GM19468 (cell line): ENCODE measurements at regions not wholly inside any gene's neighbourhood (a gene's known extent, or its start where the extent isn't known, plus 50 kb on each side); places are given as distances from the start of the nearest gene placed in this dataset.
"Not testable (repeated sequence)": the region's sequence is repeated elsewhere in the genome, so short reads cannot be mapped to it uniquely, and the experiment has no call there.

Experiments used
- ATAC-seq: cut with Tn5 transposase; IDR thresholded peaks from one replicate; pipeline ENCODE4 v1.9.1; 2021; ENCODE audit warnings: mild to moderate bottlenecking, moderate library complexity, moderate number of reproducible peaks; ENCODE audit not compliant: unreplicated experiment; ENCODE audit errors: extremely low read depth

DNA sequence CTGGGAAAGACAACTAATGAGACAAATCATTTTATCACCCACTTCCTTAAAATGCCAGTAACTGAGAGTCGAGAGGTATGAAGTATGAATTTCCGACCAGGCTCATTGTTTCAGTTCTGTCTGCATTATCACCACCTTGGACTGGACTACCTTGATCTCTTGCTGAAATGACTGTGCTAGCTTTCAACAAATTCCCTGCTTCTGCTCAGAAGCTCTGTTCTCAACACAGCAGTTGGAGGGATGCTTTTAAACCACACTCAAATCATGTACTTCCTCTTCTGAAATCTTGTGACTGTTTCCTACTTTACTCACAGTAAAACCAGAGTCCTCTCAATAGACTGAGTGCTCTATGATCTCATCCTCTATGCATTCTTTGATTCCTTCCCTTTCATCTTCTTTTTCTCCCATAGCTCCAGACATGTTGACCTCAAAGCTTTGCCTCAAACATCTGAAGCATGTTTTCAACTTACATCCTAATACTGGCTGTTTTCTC lies 195.8 kb downstream of the KCNJ2 start:
- peak; percentile 79 for ATAC-seq

DNA sequence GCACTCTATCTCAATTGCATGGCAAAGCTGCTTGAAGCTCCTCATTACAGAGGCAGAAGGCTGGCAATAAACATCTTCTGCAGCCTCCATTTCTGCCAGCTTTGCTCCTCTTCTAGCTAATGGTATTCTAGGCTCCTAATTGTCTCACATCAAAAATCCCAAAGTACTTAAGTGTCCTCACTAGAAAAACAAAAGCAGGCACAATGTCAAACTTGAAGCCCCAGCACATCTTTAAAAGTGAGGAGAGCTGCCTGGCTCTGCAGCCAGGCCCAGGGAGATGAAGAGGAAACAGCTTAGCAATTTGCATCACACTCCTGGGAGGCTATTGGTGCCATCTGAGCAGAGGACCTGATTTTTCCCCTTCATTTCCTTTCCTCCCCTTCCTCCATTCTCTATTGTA lies 197.1 kb downstream of the KCNJ2 start:
- no peak for ATAC-seq

DNA sequence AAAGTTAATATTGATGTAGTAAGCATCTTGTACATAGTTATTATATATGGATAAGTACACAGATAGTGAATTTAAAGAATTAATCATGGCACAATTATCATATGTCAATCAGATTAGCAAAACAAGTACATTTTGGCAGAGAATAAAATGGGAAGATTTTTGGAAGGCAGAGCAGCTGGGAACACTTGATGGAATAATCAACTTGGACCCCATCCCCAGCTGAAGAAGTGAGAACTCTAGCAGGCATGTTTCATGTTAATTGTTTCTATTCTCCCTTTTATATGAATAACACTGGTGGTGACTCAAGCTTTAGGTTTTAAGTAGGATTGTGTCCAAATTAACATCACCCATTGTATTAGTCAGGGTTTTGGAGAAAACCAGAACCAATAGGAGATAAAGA lies 198.7 kb downstream of the KCNJ2 start:
- ATAC-seq = no peak

DNA sequence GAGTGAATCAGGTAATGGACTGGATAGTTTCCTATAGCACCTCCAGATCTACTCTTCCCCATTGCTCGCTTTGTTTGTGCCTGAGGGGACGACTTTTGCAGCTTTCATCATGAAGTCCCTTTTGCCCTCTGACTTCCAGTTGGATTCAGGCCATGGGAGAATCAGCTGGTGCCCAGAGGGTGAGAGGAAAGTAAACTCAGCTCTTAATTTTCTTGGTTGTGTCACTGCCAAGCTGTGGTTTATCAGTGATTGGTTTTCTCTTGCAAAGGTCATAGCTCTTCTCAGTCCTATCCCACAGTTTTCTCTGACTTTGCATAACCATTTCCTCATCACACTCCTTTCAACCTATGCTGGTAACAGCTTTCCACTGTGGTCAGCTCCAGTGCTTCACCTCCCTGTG lies 200.1 kb downstream of the KCNJ2 start:
- no peak for ATAC-seq

DNA sequence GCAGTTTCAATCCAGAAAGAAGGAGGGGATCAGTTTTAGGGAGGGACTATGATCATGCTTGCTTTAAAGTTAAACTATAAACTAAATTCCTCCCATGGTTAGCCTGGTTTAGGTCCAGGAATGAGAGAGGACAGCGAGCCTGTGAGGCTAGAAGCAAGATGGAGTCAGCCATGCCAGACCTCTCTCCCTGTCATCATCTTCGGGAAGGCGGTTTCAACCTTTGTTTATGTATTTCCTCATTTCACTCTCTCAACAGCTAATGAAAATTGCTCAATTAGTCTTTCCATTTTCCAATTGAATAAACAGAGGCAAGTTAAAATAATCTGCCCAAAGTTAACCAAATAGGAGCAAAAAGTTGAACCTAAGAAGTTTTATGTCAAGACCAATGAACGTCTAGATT lies 201.5 kb downstream of the KCNJ2 start:
- no peak for ATAC-seq

DNA sequence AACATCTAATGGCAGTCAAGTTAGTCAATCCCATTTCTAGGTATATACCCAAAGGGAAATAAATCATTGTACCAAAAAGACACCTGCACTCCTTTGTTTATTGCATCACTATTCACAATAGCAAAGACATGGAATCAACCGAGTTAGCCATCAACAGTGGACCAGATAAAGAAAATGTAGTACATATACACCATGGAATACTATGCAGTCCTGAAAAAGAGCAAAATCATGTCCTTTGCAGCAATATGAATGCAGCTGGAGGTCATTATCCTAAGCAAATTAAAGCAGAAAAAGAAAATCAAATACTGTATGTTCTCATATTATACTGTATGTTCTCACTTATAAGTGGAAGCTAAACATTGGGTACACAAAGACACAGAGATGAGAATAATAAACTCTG lies 204.0 kb downstream of the KCNJ2 start:
- ATAC-seq = no peak

DNA sequence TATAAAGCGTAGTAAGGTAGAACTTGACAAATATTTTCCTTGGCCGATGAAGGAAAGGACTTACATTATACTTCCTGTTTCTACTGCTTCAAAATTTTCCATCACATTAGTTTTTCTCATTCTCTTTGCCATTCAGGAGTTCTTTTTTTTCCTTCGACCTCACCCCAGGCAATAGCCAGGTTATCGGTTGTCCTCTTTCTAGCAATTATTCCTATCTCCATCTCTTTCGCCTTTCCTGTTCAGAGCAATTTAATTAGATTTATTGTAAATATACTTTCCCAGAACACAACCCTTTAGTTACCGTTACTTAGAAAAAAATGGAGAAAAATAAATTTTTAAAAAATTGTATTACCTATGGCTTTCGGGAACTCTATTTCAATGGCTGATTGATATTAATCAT lies 205.2 kb downstream of the KCNJ2 start:
- no peak for ATAC-seq

DNA sequence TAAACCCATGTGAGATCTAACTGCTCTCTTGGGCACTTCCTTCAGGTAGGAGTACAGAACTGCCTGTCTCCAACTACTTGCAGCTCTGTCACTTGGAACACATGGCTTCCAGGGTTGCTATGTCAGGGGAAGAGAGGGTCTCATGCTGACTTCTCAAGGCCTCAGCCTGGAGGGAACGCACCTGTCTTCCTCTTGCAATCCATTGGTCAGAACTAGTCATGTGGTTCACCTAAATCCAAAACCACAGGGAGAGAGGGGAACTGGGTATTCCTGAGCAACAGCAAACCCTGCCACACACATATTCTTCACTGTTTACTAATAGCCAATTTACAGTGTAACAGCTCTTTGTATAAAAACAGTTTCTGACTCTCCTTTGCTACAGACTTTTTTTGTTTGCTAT lies 206.1 kb downstream of the KCNJ2 start:
- ATAC-seq = no peak

DNA sequence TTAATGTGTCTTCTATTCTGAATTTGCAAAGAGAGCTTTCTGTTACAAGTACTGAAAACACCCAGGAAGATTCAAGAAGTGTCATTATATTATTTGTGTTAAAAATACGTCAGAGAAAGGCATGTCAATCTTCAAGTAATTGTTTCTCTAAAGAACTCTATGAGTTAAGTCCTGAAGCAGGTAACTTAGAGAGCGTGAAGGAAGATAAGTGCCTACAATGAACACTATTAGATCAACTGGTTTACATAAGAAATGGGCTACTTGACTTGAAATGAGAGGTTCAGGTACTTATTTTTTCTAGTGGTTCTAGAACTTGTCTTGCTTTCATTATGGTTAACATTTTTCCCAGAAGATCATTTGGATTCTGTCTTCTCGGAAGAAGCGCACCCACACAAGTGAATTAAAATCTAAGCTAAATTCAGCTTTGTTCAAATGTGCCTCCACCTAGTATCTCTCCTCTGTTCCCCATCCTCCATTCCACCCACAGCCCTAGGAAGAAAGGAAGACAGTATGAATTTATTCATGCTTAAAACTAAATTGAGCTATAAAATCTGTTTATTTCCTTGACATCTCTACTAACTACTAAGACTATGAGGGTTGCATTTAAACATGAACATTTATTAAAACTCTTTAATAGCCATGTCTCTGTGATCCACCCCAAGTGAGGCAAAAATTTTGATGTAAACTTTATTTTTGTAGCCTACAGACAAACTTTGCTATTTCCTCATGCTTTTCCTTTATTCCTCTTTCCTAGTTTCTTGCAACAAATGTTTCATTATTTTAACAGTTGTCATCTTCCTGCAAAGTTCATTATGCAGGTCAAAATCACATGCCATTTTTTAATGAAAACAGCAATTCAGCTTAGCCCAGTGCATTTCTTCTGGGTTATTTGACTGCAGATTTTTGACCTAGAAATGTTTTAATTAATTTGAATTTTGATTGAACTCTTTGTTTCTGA lies 206.8 kb downstream of the KCNJ2 start:
- no peak for ATAC-seq

DNA sequence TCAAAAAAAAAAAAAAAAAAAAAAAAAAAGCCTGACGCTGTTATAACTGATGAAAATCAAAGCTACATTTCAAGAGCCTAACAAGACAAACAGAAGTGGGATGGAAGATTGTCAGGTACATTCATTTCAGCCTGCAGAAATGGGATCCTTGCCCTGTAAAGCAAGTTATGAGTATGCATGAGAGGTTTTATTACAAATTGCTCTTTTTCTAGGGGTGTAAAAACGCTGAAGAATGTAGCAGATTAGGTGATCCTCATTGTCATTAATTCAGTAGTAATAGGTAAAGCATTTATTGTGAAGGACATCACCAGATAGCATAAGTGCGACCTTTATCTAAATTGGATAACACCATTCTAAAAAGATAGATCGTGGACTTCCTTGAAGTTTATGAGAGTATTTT lies 208.3 kb downstream of the KCNJ2 start:
- no peak for ATAC-seq

DNA sequence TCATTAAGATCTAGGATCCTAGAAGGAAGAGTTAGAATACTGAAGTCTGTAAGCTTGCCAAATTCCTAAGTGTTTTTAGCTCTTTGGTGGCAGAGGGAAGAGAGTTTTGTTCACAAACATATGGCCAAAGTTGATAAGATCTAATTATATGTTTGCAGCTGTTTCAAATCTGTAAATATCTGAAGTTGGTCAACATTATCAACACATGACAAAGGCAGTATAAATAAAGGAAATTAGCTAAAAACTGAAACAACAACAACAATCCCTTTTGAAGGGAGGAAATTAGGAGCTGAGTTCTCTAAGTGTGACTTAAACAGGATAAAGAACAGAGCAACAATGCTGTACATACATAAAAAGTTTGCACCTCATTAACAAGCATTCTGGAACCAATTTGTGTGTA lies 208.7 kb downstream of the KCNJ2 start:
- ATAC-seq = no peak

DNA sequence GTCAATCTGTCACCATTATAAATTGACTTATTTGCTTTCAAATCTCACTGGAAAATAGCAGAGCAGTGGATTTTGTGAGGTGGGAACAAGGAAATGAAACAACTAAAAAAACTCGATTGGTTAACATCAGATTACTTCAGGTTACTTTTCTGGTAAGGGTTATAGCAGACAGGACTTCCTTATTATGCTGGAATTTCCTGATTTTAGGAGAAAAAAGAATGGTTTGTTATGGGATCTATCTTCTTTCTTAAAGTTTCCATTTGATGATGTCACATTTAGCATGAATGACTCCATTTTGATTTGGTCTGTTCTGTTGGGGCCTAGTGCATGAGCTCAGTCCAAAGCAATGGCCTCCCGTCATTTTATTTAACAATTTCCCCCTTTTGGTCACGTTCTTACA lies 210.6 kb downstream of the KCNJ2 start:
- no peak for ATAC-seq

DNA sequence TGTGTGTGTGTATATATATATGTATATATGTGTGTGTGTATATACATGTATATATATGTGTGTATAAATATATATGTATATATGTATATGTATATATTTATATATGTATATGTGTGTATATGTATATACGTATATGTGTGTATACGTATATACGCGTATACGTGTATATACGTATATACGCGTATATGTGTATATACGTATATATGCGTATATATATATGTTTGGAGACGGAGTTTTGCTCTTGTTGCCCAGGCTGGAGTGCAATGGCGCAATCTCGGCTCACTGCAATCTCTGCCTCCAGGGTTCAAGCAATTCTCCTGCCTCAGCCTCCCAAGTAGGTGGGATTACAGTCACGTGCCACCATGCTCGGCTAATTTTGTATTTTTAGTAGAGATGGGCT lies 212.6 kb downstream of the KCNJ2 start:
- ATAC-seq = not testable (repeated sequence)

DNA sequence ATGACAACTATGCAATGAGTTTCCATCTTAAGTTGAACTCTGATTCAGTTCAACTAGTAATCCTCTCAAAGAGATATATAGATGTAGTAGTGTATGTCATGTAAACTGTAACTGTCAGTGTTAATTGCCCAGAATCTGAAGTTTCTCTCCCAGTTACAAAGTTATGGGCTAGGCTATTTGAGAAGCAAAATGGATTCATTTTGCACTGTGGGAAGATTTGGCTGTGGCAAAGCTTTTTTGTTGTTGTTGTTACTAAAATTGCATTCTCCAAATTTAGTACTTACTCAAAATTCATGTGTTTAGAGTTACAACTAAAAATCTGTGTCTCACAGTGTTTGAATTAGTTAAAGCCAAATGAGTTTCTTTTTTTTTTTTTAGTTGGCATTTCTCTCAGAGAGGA lies 219.0 kb downstream of the KCNJ2 start:
- no peak for ATAC-seq

DNA sequence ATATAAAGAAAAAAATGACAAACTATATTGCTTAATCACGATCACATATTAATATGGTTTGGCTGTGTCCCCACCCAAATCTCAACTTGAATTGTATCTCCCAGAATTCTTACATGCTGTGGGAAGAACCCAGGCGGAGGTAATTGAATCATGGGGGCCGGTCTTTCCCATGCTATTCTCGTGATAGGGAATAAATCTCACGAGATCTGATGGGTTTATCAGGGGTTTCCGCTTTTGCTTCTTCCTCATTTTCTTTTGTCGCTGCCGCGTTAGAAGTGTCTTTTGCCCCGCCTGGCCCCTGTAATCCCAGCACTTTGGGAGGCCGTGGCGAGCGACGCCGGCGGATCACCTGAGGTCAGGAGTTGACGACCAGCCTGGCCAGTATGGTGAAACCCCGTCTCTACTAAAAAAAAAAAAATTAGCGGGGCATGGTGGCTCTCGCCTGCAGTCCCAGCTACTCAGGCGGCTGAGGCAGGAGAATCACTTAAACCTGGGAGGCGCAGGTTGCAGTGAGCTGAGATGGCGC lies 220.0 kb downstream of the KCNJ2 start:
- ATAC-seq = not testable (repeated sequence)

DNA sequence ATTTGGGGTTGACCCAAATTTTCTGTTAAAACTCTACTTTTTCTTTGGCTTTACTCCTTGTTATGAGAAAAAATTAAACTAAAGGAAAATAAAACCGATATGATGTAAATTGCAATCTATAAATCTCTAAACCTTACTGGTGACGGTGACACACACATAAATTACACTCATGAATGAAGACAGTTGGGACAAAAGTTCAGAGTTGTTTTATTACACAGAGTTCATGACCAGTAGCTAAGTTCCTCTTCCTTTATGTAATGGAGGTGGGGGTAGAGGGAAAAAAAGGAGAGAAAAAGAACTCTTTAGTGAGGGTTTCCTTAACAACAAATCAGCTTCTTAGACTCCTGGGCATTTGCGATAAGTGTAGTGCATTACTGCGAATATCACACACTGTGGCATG lies 220.7 kb downstream of the KCNJ2 start:
- ATAC-seq = no peak

DNA sequence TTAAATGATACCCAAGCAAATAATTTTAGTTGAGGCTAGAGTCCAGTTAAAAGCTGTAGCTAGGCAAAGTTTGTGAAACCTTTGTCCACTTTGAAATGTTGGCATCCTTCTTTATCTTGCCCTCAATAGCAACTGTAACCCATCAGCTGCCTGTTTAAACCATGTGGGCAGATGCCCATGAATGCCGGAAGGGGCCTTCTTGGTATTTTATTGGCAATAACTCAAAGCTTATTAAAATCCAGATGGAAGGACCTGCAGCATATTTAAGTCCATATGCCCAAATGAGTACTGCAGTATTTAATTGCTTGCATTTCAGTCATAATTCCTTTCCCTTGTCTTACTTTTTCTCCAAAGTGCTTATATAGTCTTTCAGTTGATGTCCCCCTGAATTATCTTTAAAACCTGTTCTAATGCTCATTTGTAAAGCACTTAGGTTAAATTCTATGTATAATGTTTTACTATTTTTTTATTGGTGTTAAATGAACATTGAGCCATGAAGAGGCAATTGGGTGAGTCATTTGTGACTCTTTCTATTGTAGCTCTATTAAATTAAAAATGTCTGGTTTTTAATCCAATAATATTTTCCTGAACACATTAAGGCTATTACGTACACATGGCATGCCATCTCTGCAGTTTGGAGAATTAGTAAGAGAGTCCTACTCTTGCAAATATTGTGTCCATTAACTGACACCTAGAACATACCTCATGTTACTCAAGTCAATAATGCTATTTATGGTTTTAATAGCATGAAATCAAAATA lies 225.3 kb downstream of the KCNJ2 start:
- ATAC-seq = no peak

DNA sequence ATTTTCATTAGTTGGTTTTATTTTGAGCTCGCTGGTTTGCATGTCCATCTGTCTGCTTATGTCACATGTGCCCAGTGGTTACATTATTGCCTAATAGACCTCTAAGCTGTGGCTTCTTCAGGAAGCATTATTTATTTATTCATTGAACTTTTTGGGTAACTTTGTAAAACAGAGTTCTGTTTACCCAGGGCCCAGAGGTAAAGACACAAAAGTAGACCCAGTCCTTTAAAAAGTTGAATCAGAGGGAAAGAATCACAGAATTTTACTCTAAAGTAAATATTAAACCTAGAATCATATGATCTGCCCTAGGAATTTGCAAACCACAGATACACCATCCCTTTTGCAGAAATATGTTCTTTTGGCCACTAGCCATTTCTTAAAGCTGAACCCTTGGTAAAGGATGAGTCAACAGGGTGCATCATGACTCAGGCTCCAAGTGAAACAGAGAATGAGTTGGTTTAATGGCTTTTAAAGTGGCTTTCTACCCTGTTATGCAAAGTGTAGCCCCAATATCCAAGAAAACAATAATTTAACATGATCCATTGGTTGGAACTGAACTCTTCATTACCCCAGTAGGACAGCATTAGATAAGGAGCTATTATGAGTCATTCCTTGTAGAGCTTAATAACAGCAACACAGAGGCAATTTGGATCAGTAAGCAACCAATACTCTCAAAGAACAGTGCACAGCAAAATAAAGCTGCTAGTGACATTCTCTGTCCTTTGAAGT lies 236.3 kb downstream of the KCNJ2 start:
- peak; percentile 69 for ATAC-seq

DNA sequence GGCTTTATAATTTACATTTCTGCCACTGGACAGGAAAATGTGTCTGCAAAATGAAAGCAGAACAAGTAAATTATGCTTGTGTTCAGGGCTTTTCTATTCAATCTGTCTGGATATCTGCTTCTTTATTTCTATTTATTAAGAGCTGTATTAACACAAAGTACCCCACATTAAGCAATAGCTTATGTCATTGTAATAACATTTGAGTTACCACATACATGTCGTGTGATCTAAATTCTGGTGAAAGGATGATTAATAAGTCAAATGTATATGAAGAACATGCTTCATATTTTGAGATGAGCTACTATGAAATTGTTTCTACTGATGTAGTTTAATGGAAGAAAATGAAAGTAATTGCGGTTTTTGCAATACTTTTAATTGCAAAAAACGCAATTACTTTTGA lies 238.2 kb downstream of the KCNJ2 start:
- ATAC-seq = no peak

DNA sequence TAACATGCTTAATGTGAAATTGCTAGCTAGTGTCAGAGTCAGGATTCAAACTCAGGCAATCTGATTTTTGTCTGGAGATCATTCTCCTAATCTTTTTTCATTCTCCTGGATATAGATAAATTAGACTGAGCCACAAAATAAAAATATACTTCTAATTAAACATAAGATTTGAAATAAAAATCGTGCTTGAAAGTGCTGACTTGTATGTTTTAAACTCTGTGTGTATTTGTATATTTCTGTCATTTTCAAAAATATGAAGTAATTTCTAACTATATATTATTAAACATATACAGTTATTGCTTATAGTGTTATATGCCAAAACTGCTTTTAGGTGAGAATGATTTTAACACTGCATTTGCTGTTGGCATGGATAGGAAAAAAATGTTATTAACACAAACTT lies 239.4 kb downstream of the KCNJ2 start:
- no peak for ATAC-seq
